ENCODE measurements at regions not wholly inside any gene's neighbourhood (a gene's known extent, or its start where the extent isn't known, plus 50 kb on each side); places are given as distances from the start of the nearest gene placed in this dataset.
A peak's percentile ranks its signal among the peaks of the same experiment; 100 is the strongest.

DNA sequence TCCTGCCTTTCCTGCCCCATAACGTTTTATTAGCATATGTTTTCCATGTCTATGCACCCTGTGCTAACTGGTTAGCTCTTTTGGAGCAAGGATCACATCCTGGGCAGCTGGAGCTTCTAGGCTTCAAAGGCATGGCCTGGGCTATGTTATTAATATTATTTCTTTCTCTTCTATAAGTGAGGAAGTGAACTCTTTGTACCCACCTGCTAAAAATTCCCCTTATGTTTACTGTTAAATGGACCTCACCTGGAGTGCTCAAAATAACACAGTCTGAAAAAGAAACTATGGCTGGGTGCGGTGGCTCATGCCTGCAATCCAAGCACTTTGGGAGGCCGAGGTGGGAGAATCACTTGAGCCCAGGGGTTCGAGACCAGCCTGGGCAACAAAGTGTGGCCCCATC lies 97.8 kb downstream of the TNFAIP3 start:
- Histone ChIP-seq H3K9me2 (ENCODE audit: insufficient read depth, low read length) (no peaks in the 10 kb centered on the region), H3K4me3 (ENCODE audit: low read depth, low read length, poor library complexity, severe bottlenecking) (no peak overlapping the region), H3K36me3 (ENCODE audit: insufficient read depth, low read length) (no peaks in the 10 kb centered on the region), H3K79me2 (ENCODE audit: insufficient read depth, low read depth, low read length) (no peaks in the 10 kb centered on the region), H3K9me3 (ENCODE audit: low read length) (0 out of 2 replicates have a peak, but pooled peaks cover 3% of the 10 kb centered on the region), H4K20me1 (ENCODE audit: insufficient read depth, low read length) (no peaks in the 10 kb centered on the region), H3K4me1 (ENCODE audit: insufficient read depth, low read length, poor library complexity, severe bottlenecking) (peaks cover 69% of the 10 kb centered on the region), H3K4me2 (ENCODE audit: low read length) (peak overlapping the region; percentile 56), H3K27ac (ENCODE audit: low read depth, low read length, poor library complexity, severe bottlenecking) (peak overlapping the region; percentile 79), H2AFZ (ENCODE audit: low read length) (peak overlapping the region; percentile 52; the same call in 1 of the 2 replicates)
- CTCF ChIA-PET (ENCODE audit: unreplicated experiment), result no interaction called here
- no TSS peak for BruUV-seq (replicated peaks)
- intact Hi-C loops (cut with micrococcal nuclease; ENCODE audit: unreplicated experiment), result loop anchor here (1.0 kb wide), 1 partner anchor 14 kb away; no protein-coding TSS in a partner anchor
- DNase-seq (ENCODE audit: low spot score), result peak; percentile 79
- TF ChIP-seq EZH2phosphoT487 (IDR thresholded peaks at IDR 0.05; ENCODE audit: borderline replicate concordance, low read depth, low read length), result no peak
- POLR2A ChIA-PET, result interaction anchor here (0.5 to 3.6 kb wide), 4 partner anchors 14 to 1174 kb away, joined by 3 to 43 read pairs (median 3); no protein-coding TSS in a partner anchor

DNA sequence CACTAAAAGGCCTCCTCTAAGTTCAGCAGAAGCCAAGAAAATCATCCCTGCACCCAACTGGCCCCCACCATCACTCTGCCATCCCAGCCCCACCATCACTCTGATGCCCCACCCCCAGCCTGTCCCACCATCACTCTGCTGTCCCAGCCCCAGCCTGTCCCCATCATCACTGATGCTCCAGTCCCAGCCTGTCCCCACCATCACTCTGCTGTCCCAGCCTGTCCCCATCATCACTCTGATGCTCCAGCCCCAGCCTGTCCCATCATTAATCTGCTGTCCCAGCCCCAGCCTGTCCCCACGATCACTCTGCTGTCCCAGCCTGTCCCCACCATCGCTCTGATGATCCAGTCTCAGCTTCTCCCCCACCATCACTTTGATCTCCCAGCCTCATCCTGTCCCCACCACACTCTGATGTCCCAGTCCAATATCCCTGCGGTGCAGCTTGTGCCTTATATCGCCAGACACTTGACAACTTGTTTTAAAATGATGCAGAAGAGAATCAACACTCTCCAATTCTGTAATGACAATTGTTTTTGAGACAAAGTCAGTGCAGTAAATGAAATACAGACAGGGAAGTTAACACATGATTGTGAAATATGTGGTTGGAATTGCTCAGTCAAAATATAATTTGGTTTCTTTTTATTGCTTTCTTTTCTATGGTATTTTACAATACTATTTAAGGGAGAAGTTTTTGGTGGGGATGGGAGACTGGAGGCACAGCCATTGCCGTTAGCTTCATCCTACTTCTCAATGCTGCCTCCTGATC lies 100.8 kb downstream of the TNFAIP3 start:
- Histone ChIP-seq H2AFZ (ENCODE audit: low read length) (no peak overlapping the region), H3K36me3 (ENCODE audit: insufficient read depth, low read length) (no peaks in the 10 kb centered on the region), H3K4me3 (ENCODE audit: low read depth, low read length, poor library complexity, severe bottlenecking) (no peak overlapping the region), H3K4me2 (ENCODE audit: low read length) (no peak overlapping the region), H3K9me3 (ENCODE audit: low read length) (0 out of 2 replicates have a peak, but pooled peaks cover 3% of the 10 kb centered on the region), H3K4me1 (ENCODE audit: insufficient read depth, low read length, poor library complexity, severe bottlenecking) (peaks cover 64% of the 10 kb centered on the region), H4K20me1 (ENCODE audit: insufficient read depth, low read length) (no peaks in the 10 kb centered on the region), H3K79me2 (ENCODE audit: insufficient read depth, low read depth, low read length) (no peaks in the 10 kb centered on the region), H3K27ac (ENCODE audit: low read depth, low read length, poor library complexity, severe bottlenecking) (no peak overlapping the region), H3K9me2 (ENCODE audit: insufficient read depth, low read length) (no peaks in the 10 kb centered on the region)
- TF ChIP-seq EZH2phosphoT487 (IDR thresholded peaks at IDR 0.05; ENCODE audit: borderline replicate concordance, low read depth, low read length), result no peak
- TF ChIP-seq, protein P1, sequence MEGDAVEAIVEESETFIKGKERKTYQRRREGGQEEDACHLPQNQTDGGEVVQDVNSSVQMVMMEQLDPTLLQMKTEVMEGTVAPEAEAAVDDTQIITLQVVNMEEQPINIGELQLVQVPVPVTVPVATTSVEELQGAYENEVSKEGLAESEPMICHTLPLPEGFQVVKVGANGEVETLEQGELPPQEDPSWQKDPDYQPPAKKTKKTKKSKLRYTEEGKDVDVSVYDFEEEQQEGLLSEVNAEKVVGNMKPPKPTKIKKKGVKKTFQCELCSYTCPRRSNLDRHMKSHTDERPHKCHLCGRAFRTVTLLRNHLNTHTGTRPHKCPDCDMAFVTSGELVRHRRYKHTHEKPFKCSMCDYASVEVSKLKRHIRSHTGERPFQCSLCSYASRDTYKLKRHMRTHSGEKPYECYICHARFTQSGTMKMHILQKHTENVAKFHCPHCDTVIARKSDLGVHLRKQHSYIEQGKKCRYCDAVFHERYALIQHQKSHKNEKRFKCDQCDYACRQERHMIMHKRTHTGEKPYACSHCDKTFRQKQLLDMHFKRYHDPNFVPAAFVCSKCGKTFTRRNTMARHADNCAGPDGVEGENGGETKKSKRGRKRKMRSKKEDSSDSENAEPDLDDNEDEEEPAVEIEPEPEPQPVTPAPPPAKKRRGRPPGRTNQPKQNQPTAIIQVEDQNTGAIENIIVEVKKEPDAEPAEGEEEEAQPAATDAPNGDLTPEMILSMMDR (conservative IDR thresholded peaks at IDR 0.05; ENCODE audit: low read length), result no peak
- intact Hi-C loops (cut with micrococcal nuclease; ENCODE audit: unreplicated experiment), result no loop called here
- ChIA-PET CTCF (ENCODE audit: unreplicated experiment) (interaction anchor here (0.5 kb wide), 1 partner anchor 13 kb away, joined by 3 read pairs; no protein-coding TSS in a partner anchor), POLR2A (interaction anchor here (0.7 to 2.2 kb wide), 11 partner anchors 9 to 269 kb away, joined by 3 to 10 read pairs (median 5); no protein-coding TSS in a partner anchor)
- no TSS peak for BruUV-seq (replicated peaks)
- no peak for DNase-seq (ENCODE audit: low spot score)

DNA sequence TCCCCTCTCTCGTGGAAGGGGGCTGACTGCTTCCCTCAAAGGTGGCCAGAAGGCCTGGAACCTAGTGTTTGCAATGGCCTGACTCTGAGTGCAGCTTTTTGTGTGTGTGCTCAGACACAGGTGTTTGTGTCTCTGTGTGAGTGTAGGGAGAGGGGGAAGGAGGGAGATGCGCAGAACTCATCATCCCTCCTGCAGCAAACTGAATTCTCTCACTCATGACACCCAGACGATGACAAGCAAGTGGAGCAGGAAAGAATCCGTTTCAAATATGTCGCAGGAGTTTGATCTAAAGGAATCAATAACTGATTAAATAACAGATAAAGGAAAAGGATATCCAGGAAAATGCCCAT lies 101.4 kb downstream of the TNFAIP3 start:
- no TSS peak for BruUV-seq (replicated peaks)
- CTCF ChIA-PET (ENCODE audit: unreplicated experiment), result interaction anchor here (0.5 kb wide), 1 partner anchor 13 kb away, joined by 3 read pairs; no protein-coding TSS in a partner anchor
- POLR2A ChIA-PET, result interaction anchor here (0.7 to 2.2 kb wide), 7 partner anchors 10 to 248 kb away, joined by 3 to 10 read pairs (median 5); no protein-coding TSS in a partner anchor
- Histone ChIP-seq H3K36me3 (ENCODE audit: insufficient read depth, low read length) (no peaks in the 10 kb centered on the region), H3K9me3 (ENCODE audit: low read length) (0 out of 2 replicates have a peak, but pooled peaks cover 3% of the 10 kb centered on the region), H3K4me1 (ENCODE audit: insufficient read depth, low read length, poor library complexity, severe bottlenecking) (peaks cover 58% of the 10 kb centered on the region), H3K4me3 (ENCODE audit: low read depth, low read length, poor library complexity, severe bottlenecking) (no peak overlapping the region), H3K79me2 (ENCODE audit: insufficient read depth, low read depth, low read length) (no peaks in the 10 kb centered on the region), H4K20me1 (ENCODE audit: insufficient read depth, low read length) (no peaks in the 10 kb centered on the region), H2AFZ (ENCODE audit: low read length) (no peak overlapping the region), H3K27ac (ENCODE audit: low read depth, low read length, poor library complexity, severe bottlenecking) (no peak overlapping the region), H3K4me2 (ENCODE audit: low read length) (no peak overlapping the region), H3K9me2 (ENCODE audit: insufficient read depth, low read length) (no peaks in the 10 kb centered on the region)
- no peak for TF ChIP-seq EZH2phosphoT487 (IDR thresholded peaks at IDR 0.05; ENCODE audit: borderline replicate concordance, low read depth, low read length)
- TF ChIP-seq, protein P1 (conservative IDR thresholded peaks at IDR 0.05; ENCODE audit: low read length), result no peak
- intact Hi-C loops (cut with micrococcal nuclease; ENCODE audit: unreplicated experiment), result no loop called here
- no peak for DNase-seq (ENCODE audit: low spot score)

Data from OCI-LY7 (cell line).